A549 (cell line): ENCODE measurements at regions not wholly inside any gene's neighbourhood (a gene's known extent, or its start where the extent isn't known, plus 50 kb on each side); places are given as distances from the start of the nearest gene placed in this dataset.
A peak's percentile ranks its signal among the peaks of the same experiment; 100 is the strongest.

Source experiments
- ATAC-seq, 2 experiments: fragments of 200-7000 bp in 1 of 2; fragments of >200 bp in 1 of 2; cut with Nextera tagmentation in 1 of 2; cut with Tn5 transposase in 1 of 2; 3 replicates each; pipeline versions ENCODE4 v1.8.0 to v1.9.1; 2018 to 2020; ENCODE audit warnings: mild to moderate bottlenecking in 1 of 2, moderate library complexity in 1 of 2
- CTCF ChIA-PET: fragments of 300-600 bp; sonication (Branson Sonifier 250); formaldehyde crosslinking; extraction: SDS; loops from one replicate; lab custom pipeline; 2021; ENCODE audit warnings: antibody characterized with exemption, inconsistent platforms; lab: Yijun Ruan, JAX
- POLR2A ChIA-PET: fragments of 350-600 bp; formaldehyde crosslinking; extraction: SDS; loops from one replicate; lab custom pipeline; 2021; ENCODE audit warnings: antibody characterized with exemption, inconsistent platforms; lab: Yijun Ruan, JAX
- DNase-seq, 2 experiments: peaks; one replicate each; pipeline versions ENCODE4 v3.0.0 to v3.0.0-alpha.2; 2011 to 2016; ENCODE audit warnings: low read depth in 1 of 2, low spot score in 1 of 2
- FAIRE-seq: peaks from 2 replicates; lab custom pipeline; 2011; peaks lifted over from hg19 to GRCh38; lab: Jason Lieb, UNC
- H3K27ac ChIP-seq, 2 experiments: fragments of >200 bp; sonication (Bioruptor Twin); formaldehyde crosslinking; 3 replicates each; pipeline ENCODE4 v1.5.1; 2016 to 2017
- H3K4me1 ChIP-seq: fragments of >200 bp; sonication (Bioruptor Twin); formaldehyde crosslinking; 3 replicates; pipeline ENCODE4 v1.6.1; 2016
- H3K4me2 ChIP-seq: fragments of >200 bp; sonication (Bioruptor Twin); formaldehyde crosslinking; 3 replicates; pipeline ENCODE4 v1.6.1; 2016
- H3K4me3 ChIP-seq: fragments of >200 bp; sonication (Bioruptor Twin); formaldehyde crosslinking; 3 replicates; pipeline ENCODE4 v1.5.1; 2016
- H3K9me3 ChIP-seq: fragments of >200 bp; sonication (Bioruptor Twin); formaldehyde crosslinking; 3 replicates; pipeline ENCODE4 v1.6.1; 2016
- ATOH8 ChIP-seq: fragments of 250-450 bp; sonication (Bioruptor Pico); IDR thresholded peaks from 2 replicates; pipeline ENCODE4 v1.5.0; 2020; ENCODE audit warnings: low read depth, mild to moderate bottlenecking, moderate library complexity
- CHD2 ChIP-seq: fragments of 150-350 bp; IDR thresholded peaks from 2 replicates; pipeline ENCODE4 v1.6.1; 2014; ENCODE audit warnings: low read length; ENCODE audit not compliant: partially characterized antibody
- CHD4 ChIP-seq: fragments of 200-600 bp; sonication (generic); IDR thresholded peaks from 2 replicates; pipeline ENCODE4 v1.6.1; 2016; ENCODE audit warnings: antibody characterized with exemption, mild to moderate bottlenecking, borderline replicate concordance
- E2F6 ChIP-seq: IDR thresholded peaks from 2 replicates; pipeline ENCODE4 v1.6.1; 2012; ENCODE audit warnings: low read depth, borderline replicate concordance
- FOSB ChIP-seq: fragments of 250-450 bp; sonication (Bioruptor Pico); IDR thresholded peaks from 2 replicates; pipeline ENCODE4 v1.5.0; 2020; ENCODE audit warnings: mild to moderate bottlenecking, moderate library complexity
- FOXS1 ChIP-seq: fragments of 250-450 bp; sonication (Bioruptor Pico); IDR thresholded peaks from 2 replicates; pipeline ENCODE4 v1.5.0; 2020; ENCODE audit warnings: mild to moderate bottlenecking, moderate library complexity
- GATA3 ChIP-seq: IDR thresholded peaks from 2 replicates; pipeline ENCODE4 v1.6.1; 2012; ENCODE audit warnings: borderline replicate concordance
- HOXA7 ChIP-seq: fragments of 250-450 bp; sonication (Bioruptor Pico); IDR thresholded peaks from 2 replicates; pipeline ENCODE4 v1.5.0; 2020; ENCODE audit warnings: mild to moderate bottlenecking, moderate library complexity
- JUN ChIP-seq, 2 experiments: fragments of >200 bp; sonication (Bioruptor Twin); formaldehyde crosslinking; IDR thresholded peaks; 2 replicates in 1 of 2; 3 replicates in 1 of 2; pipeline ENCODE4 v1.6.1; 2016 to 2017
- JUNB ChIP-seq: fragments of >200 bp; sonication (Bioruptor Twin); formaldehyde crosslinking; IDR thresholded peaks from 2 replicates; pipeline ENCODE4 v1.6.1; 2016
- KDM5A ChIP-seq: fragments of 200-600 bp; sonication (generic); IDR thresholded peaks from 2 replicates; pipeline ENCODE4 v1.6.1; 2016; ENCODE audit warnings: antibody characterized with exemption, mild to moderate bottlenecking
- MAX ChIP-seq: IDR thresholded peaks from 2 replicates; pipeline ENCODE4 v1.6.1; 2012
- MAZ ChIP-seq: fragments of 150-350 bp; IDR thresholded peaks from 2 replicates; pipeline ENCODE4 v1.6.1; 2014; ENCODE audit warnings: antibody characterized with exemption, low read depth, low read length, borderline replicate concordance
- PHF8 ChIP-seq: fragments of 200-600 bp; sonication (generic); IDR thresholded peaks from 2 replicates; pipeline ENCODE4 v1.6.1; 2016; ENCODE audit warnings: low read depth, mild to moderate bottlenecking, antibody characterized with exemption, moderate library complexity, borderline replicate concordance
- RAD21 ChIP-seq, 2 experiments: fragments of >200 bp in 1 of 2; sonication (Bioruptor Twin) in 1 of 2; formaldehyde crosslinking in 1 of 2; IDR thresholded peaks in 1 of 2; conservative IDR thresholded peaks in 1 of 2; 2 replicates in 1 of 2; 3 replicates in 1 of 2; pipeline ENCODE4 v1.6.1; 2012 to 2018; ENCODE audit warnings: inconsistent platforms in 1 of 2
- RCOR1 ChIP-seq: fragments of 150-350 bp; IDR thresholded peaks from 2 replicates; pipeline ENCODE4 v1.6.1; 2014; ENCODE audit warnings: antibody characterized with exemption, low read length, low read depth
- RFX5 ChIP-seq: fragments of 450-650 bp; IDR thresholded peaks from 2 replicates; pipeline ENCODE4 v1.7.1; 2014; ENCODE audit warnings: antibody characterized with exemption, mild to moderate bottlenecking, moderate library complexity
- TFCP2L1 ChIP-seq: fragments of 250-450 bp; sonication (Bioruptor Pico); IDR thresholded peaks from 2 replicates; pipeline ENCODE4 v1.5.0; 2021; ENCODE audit warnings: mild to moderate bottlenecking
- TP53 ChIP-seq: fragments of 250-450 bp; sonication (Bioruptor Pico); IDR thresholded peaks from 2 replicates; pipeline ENCODE4 v1.5.0; 2021; ENCODE audit warnings: mild to moderate bottlenecking, moderate library complexity
- ZC3H11A ChIP-seq: fragments of 450-650 bp; IDR thresholded peaks from 2 replicates; pipeline ENCODE4 v1.6.1; 2014; ENCODE audit warnings: antibody characterized with exemption, mild to moderate bottlenecking
- ZFP36 ChIP-seq: fragments of 450-650 bp; IDR thresholded peaks from 2 replicates; pipeline ENCODE4 v1.6.1; 2014; ENCODE audit warnings: borderline replicate concordance; ENCODE audit not compliant: partially characterized antibody
- ZNF302 ChIP-seq: fragments of 250-450 bp; sonication (Bioruptor Pico); IDR thresholded peaks from 2 replicates; pipeline ENCODE4 v1.9.0; 2021; ENCODE audit warnings: inconsistent platforms, mild to moderate bottlenecking, moderate library complexity
- ZSCAN20 ChIP-seq: fragments of 250-450 bp; sonication (Bioruptor Pico); IDR thresholded peaks from 2 replicates; pipeline ENCODE4 v1.8.0; 2022; ENCODE audit warnings: mild to moderate bottlenecking, moderate library complexity
- WGBS: methylation state at CpG from one replicate; pipeline ENCODE4 v1.1.6; 2017; ENCODE audit errors: missing lambda C conversion rate; 5-methylcytosine and 5-hydroxymethylcytosine counted together

- no peak for TF ChIP-seq JUNB
Measured at GRCh38 chr17:36777118-36777517, 160.2 kb upstream of the LHX1 start (continued).

- FAIRE-seq (no peak), ATAC-seq (peak; percentile 17 to 55; a peak in 4 of 6 replicates), DNase-seq (no peak)
- no peaks in the 10 kb centered on the region for H3K9me3 ChIP-seq
- no peaks in the 10 kb centered on the region for H3K4me1 ChIP-seq
- 8% methylated on average over 7 of the region's 8 CpGs for WGBS
- H3K4me3 ChIP-seq, result no peak overlapping the region
- ChIA-PET POLR2A (no interaction called here), CTCF (interaction anchor here (0.6 to 3.0 kb wide), 5 partner anchors 10 to 269 kb away, joined by 3 to 9 read pairs (median 3); no protein-coding TSS in a partner anchor)
- H3K27ac ChIP-seq, result no peak overlapping the region
- no peak for TF ChIP-seq MAX
- no peak for TF ChIP-seq JUNB
- no peak for TF ChIP-seq ZC3H11A
- TF ChIP-seq PHF8, result no peak
- TF ChIP-seq, all 56 proteins: peak for 0
- no peak overlapping the region for H3K4me2 ChIP-seq
Measured at GRCh38 chr17:36778448-36778847, 158.8 kb upstream of the LHX1 start.

GRCh38 chr17:36779550-36779949 lies 157.7 kb upstream of the LHX1 start:
- CTCF ChIA-PET, result interaction anchor here (0.9 to 3.0 kb wide), 5 partner anchors 9 to 268 kb away, joined by 3 to 9 read pairs (median 6); no protein-coding TSS in a partner anchor
- DNase-seq (no peak), FAIRE-seq (no peak), ATAC-seq (no peak)
- TF ChIP-seq FOXS1 (CRISPR knock-in tag) (no peak), ATOH8 (CRISPR knock-in tag) (no peak), RFX5 (no peak), HOXA7 (CRISPR knock-in tag) (no peak), ZC3H11A (no peak), KDM5A (no peak)
- Histone ChIP-seq H3K27ac (no peak overlapping the region), H3K9me3 (no peaks in the 10 kb centered on the region), H3K4me2 (no peak overlapping the region), H3K4me3 (no peak overlapping the region), H3K4me1 (no peaks in the 10 kb centered on the region)
- 46% methylated on average over 2 of the region's 2 CpGs for WGBS
- POLR2A ChIA-PET, result no interaction called here

- Histone ChIP-seq H3K4me1 (no peaks in the 10 kb centered on the region), H3K4me3 (no peak overlapping the region), H3K4me2 (no peak overlapping the region), H3K27ac (no peak overlapping the region), H3K9me3 (0 out of 3 replicates have a peak, but pooled peaks cover 3% of the 10 kb centered on the region)
- ChIA-PET POLR2A (no interaction called here), CTCF (interaction anchor here (0.5 to 1.2 kb wide), 4 partner anchors 9 to 224 kb away, joined by 3 read pairs; no protein-coding TSS in a partner anchor)
- DNase-seq, result no peak
- TF ChIP-seq ATOH8 (CRISPR knock-in tag) (no peak), PHF8 (no peak), GATA3 (no peak), TFCP2L1 (CRISPR knock-in tag) (no peak), FOSB (no peak), FOXS1 (CRISPR knock-in tag) (no peak), CHD2 (no peak), TP53 (no peak), CHD4 (no peak), RAD21 (conservative IDR thresholded peaks at IDR 0.05 in 1 of 2, IDR thresholded peaks at IDR 0.05 in 1 of 2) (no peak), E2F6 (no peak), RCOR1 (no peak), ZFP36 (no peak), JUN (IDR thresholded peaks at IDR 0.05) (no peak), ZNF302 (CRISPR knock-in tag) (no peak), MAZ (no peak), ZSCAN20 (no peak)
- no peak for ATAC-seq
- no peak for FAIRE-seq
- 0% methylated on average over 1 of the region's 1 CpG for WGBS
Measured at GRCh38 chr17:36784633-36785032, 152.6 kb upstream of the LHX1 start.
